ENCODE measurements at regions not wholly inside any gene's neighbourhood (a gene's known extent, or its start where the extent isn't known, plus 50 kb on each side); places are given as distances from the start of the nearest gene placed in this dataset.
"Not testable (repeated sequence)": the region's sequence is repeated elsewhere in the genome, so short reads cannot be mapped to it uniquely, and the experiment has no call there.

DNA sequence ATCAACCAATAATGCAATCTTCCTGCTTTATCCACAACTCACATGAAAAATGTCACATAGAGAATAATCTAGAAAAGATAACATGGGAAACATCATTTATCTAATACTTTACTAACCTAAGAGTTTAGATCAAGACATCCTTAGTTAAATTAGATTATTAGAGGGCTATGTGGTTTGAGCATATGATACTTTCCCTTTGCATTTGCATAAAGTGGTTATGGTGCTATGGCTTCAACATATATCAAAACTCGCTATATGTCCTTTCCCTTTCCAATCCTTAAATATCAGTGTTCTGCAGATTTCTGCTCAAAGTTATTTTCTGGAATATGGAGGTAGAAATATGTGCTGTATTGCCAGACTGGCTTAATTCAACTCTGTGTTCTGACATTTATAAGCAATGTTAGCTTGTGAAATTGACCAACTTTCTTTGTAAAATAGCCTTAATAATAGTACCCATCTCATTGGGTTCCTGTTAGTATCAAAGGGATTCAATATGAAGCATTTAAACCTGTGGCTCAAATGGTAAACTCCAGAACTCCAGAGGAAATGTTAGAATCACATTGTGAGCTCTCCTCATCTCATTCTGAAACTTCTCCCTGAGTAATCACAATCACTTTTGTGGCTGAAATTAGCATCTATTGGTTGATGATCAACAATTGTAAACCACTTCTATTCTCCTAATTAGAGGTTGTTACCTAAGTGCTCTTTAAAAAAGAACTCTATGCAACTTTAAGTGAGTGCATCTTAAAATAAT, 1089.9 kb upstream of the SLC39A10 start:
- no peak for DNase-seq

DNA sequence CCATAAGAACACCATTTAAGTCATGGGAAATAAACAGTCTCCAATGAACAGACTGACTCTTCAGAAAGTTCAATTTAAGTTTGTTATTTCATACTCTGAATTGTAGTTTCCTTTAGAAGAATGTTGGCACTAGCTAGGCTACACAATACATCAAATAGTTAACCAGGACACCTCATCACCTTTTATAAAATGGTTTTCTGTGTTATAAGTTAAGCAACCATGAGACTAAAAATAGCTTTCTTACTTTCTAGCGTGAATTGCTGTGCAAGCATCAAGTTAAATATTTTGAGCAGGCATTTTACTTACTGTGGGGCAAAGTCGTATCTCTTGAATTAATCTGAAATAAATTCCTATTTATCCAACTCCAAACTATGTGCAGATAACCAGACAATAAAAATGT, 1092.6 kb upstream of the SLC39A10 start:
- no peak for DNase-seq

DNA sequence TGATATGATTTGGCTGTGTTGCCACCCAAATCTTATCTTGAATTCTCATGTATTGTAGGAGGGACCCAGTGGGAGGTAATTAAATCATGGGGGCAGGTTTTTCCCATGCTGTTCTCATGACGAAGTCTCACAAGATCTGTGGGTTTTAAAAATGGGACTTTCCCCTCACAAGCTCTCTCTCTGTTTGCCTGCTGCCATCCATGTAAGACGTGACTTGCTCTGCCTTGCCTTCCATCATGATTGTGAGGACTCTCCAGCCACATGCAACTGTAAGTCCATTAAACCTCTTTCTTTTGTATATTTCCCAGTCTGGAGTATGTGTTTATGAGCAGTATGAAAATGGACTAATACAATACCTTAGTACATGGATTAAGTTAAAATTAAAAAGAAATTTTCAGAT, 1094.7 kb upstream of the SLC39A10 start:
- no peak for DNase-seq

DNA sequence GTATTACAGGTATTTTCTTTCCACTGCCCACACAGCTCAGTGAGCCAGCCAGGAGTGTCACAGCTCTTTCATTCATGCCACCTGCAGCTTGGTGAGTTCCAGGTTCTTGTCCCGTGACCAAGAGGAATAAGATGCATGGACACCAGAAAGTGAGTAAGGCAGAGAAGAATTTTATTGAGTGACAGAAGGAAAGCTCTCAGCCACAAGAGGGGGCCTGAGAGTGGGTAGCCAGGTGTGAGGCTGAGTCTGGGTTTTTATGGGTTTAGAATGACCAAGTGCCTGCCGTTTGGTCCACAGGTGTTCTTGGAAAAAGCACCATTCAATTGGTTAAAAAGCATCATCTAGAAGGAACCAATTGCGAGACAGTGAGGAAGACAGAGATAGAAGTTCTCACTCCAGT, 1097.1 kb upstream of the SLC39A10 start:
- DNase-seq: no peak

DNA sequence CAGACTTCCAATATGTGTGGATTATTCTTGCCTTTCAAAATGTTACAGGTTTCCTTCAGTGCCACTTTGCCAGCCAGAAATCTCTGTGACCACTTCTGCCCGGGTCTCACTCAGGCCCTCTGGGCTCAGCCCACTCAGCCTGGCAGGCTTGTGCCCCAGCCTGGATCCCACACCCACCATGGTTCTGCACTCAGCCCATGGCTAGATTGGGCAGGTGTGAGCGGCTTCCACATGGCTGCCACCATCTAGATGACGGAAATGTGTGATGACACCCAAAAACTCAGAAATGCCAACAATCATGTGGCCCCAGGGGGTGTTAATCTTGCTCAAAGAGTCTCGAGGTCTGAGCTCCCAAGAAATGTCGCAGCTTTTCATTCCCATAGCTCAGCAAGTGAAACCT, 1097.5 kb upstream of the SLC39A10 start:
- no peak for DNase-seq

DNA sequence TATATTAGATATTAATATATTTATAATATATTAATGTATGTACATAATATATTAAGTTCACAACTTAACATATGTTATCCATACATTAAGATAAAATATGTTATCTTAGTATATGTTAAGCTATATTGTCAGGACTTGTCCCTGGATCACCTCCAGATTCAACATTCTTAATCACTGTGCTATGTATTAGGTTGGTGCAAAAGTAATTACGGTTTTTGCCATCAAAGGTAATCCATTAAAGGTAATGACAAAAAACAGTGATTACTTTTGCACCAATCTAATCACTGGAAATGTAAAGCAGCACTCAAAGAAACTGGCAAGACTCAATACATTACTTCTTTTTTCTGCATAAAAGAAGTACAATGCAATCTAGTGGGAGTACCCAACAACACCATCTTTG, 1099.0 kb upstream of the SLC39A10 start:
- no peak for DNase-seq

DNA sequence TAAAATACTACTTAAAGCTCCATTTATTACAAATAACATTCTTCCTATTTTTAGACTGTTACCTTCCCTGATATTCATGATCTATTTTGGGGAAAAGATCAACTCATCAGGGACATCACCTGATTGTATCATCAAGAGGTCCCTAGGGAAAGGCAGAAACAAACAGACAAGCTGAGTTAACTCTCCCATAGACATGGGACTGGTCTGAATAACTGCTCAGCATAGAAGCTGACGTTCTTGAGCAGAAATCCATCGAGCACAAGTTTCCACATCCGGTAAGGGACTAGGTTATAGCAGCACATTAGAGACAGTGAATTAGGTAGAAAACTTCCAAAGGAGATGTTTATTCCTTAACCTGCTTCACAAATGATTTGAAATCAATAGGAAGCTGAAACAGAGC, 1100.4 kb upstream of the SLC39A10 start:
- DNase-seq: no peak

DNA sequence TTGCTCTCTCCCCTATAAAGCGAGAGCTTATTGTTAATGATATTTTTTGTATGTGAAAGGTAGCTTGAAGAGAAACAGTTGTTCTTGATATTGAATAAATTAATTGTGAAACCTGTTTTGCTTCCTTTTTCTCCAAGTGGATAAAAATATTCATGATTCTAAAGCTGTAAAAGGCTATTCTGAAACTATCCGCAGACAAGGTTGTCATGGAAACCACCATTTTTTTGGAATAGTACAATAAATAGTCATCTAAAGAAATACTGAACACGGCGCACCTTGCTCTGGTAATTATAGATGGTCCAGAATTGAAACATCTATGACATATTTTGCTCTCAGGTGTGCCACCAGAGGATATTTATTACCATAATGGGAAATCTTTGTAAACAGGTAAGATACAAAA, 1103.0 kb upstream of the SLC39A10 start:
- no peak for DNase-seq

DNA sequence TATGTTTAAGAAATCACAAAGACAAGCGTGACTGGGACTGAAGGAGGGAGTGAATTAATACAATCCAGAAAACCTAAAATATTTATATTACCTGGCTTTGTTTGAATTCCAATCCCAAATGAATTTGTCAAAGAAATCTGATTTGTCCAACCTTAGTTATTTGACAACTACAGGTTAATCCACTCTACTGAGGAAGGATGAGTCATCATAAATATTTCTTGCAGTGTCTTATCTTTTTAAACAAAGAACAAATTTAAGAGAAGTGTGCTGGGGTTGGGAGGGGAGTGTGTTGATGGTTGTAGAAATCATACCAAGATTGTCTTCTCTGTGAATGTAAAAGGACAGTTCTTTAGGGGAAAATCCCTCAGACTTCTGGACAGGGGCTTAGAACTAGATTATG, 1106.3 kb upstream of the SLC39A10 start:
- no peak for DNase-seq

DNA sequence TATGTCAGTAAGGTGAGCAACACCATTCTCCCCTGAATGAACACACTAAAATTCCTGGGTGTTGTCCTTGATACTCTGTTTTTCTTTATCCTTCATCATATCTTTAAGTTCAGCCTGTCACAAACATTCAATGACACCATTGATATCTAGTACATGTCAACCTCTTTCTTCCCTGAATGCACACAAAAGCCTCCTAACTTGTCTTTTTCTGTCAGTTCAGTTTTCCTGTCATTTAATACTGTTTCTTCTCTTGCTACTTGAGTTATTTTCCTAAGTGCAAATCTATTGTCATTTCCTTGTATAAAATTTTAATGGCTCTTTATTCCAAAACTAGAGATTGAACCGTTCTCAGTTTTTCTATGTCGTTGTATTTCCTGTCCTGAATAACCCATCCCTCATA, 1107.6 kb upstream of the SLC39A10 start:
- no peak for DNase-seq

DNA sequence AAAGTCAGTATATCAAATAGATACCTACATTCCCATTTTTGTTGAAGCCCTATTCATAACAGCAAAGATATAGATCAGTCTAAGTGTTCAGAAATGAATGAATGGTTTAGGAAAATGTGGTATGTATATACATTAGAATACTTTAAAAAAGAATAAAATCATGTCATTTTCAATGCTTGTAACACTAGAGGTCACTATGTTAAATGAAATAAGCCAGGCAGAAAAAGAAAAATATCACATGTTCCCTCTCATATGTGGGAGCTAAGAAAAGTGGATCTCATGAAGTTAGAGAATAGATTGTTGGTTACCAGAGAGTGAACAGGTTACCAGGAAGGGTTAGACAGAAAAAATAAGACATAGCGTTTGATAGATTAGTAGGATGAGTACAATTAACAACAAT, 1111.0 kb upstream of the SLC39A10 start:
- DNase-seq: peak in 1 of 2 experiments; percentile 6

DNA sequence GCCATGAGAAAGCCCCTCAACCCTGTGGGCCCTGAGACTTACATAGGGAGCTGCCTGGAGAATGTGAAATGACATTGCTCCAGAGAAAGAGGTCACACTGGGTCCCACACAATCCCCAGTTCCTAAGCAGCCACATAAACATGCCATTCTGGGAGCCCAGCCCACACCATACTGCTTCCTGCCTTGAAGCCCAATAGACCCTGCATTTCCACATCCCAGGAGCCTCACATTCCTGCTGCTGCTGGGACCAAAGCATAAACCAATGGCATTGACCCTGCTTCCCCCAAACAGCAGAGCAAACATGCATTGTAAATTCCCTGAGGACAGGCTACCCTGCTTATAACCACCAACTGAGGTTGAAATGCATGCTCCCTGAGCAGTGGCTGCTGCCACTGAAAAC, 1117.6 kb upstream of the SLC39A10 start:
- no peak for DNase-seq

DNA sequence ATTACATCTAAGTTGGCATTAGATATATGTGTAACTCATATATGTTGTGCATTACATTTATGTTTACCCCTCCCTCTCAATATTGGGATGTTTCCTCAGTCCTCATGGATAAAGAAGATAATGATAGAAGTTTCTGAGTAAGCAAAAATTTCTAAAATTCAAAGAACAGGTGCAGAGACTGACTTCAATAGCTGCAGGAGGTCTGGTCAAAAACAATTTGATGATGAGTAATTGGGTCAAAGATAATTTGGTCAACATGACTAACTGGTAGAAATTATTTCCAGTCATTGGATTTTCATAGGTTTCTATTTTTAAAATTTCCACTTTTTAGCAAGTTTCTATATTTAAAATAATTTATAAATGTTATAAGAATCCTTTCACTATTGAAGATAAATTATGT, 1130.9 kb upstream of the SLC39A10 start:
- no peak for DNase-seq

DNA sequence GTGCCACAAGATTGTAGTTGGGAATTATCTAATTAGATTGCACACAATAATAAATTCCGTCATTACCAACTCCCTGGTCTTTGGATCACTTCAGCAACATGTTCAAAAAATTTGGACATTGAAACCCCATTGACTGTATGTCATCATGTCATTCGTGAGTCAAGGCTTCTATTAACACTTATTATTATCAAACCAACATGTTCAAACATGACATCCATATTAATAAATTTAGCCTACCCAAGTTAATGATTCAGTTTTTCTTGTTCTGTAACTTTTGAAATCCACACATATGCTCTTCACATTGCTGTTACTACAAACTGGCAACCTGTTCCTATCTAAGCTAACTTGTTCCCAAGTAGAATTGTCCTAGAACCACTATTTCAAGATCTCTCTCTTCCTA, 1142.7 kb upstream of the SLC39A10 start:
- DNase-seq: no peak

DNA sequence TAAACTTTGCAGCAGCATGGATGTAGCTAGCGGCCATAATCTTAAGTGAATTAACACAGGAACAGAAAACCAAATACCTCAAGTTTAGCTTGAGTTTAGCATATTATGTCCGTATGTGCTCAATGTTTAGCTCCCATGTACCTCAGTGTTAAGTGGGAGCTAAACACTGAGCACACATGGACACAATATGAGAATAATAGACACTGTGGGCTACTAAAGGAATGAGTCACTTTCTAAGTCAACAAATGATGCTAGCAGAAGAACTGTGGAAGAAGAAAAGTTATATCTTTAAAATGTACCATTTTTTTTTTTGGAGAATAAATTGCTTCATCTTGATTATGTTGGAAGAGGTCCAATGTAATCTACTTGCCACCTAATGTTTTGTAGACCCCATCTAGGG, 1146.0 kb upstream of the SLC39A10 start:
- not testable (repeated sequence) for DNase-seq

DNA sequence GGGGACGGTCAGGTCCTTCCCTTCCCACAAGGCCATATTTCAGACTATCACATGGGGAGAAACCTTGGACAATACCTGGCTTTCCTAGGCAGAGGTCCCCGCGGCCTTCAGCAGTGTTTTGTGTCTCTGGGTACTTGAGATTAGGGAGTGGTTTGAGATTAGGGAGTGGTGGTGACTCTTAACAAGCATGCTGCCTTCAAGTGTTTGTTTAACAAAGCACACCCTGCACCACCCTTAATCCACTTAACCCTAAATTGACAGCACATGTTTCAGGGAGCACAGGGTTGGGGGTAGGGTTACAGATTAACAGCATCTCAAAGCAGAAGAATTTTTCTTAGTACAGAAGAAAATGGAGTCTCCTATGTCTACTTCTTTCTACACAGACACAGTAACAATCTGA, 1152.2 kb upstream of the SLC39A10 start:
- not testable (repeated sequence) for DNase-seq

DNA sequence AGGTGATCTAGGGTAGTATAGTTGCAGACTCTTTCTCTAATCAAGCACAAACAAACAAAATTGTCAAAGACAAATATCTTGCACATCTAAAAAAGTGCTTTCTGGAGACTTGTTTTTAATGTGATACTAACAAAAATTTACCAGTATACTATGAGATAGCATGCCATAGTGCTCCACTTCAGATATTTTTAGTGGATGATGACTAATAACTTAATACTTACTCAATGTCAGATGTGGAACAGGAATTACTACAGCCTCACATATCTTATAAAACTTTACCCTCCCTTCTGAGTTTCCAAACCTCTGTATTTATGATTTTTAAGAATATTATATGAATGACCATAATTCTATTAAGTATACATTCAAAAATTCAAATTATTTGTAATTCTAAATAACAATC, 1162.0 kb upstream of the SLC39A10 start:
- no peak for DNase-seq

DNA sequence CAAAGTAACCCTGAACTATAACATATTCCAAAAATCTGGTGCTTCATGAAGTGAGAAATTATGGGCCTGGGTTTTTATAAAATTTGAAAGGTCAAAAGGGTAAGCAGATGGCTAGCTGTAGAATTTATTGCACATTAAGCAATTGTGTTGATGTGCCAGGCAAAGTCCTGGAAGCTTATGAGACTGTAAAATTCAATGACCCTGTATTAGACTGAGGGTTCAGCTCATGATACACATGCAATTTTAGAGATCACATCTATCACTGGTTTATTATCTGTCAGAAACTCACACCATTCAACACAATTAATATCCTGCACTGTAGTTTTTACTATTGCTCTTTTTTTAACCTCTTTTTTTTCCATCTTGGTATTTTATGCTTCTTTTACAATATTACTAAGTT, 1162.6 kb upstream of the SLC39A10 start:
- no peak for DNase-seq

DNA sequence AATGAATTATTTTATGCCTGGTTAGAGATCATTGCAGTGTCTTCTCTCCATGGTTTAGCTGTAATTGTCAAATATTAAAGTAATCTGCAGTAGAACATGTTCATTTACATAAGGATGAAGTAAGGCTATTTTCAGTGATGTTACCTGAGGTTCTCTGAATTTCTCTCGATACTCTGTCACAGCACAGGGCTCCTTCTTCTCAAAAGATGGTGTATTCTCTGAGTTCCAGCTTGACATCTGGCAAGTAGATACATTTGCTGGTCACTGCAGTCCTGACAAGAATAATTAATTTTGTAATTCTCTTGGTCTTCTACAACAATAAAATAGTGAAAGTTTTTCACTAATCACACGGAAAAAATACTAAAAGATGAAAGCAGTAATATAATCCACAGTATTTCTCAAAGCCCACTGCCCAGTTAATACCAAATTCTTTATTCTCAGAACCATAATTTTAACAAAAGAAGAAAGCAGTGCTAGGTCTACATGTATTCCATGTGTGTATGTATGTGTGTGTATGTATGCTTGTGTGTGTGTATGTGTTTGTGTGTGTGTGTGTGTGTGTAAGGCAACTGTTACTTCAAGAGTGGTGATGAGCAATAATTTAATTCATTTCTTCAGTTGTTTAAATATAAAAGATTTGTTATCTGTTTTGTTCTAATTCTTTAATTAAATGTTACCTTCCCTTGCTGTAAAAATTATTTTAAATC, 1165.5 kb upstream of the SLC39A10 start:
- no peak for DNase-seq

DNA sequence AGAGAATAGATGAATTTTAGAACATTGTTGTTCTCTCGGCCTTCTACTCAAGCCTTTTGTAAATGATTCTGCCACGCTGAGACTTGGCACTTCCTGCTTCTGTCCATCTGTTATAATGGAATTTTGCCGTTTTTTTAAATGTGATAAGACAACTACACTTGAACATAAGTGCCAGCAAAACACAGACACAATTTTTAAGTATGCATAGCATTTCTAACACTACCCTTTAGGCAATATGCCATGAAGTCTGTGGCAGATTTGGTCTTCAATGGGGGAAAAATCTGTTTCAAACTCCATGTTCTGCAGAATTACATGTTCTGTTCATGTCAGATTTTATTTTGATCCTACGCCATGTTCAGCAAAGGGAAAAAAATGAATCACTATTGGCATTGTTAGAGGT, 1170.7 kb upstream of the SLC39A10 start:
- DNase-seq: no peak

DNA sequence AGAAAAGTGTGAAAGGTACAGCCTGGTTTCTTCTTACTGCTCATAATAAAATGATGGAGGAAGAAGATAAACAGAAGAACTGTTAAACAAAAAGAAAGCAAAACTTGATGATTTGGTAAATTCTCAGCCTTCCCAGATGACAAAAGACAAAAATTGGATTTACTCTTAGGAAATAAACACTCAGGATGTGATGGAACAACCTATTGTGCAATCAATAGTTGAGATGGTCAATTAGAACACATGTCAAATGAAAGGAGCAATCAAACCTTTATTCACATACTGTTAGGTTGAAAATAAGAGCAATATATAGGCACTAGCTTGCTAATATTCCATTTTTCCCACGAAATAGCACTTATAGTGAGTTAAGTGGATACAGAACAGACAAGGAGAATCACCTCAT, 1174.0 kb upstream of the SLC39A10 start:
- no peak for DNase-seq

DNA sequence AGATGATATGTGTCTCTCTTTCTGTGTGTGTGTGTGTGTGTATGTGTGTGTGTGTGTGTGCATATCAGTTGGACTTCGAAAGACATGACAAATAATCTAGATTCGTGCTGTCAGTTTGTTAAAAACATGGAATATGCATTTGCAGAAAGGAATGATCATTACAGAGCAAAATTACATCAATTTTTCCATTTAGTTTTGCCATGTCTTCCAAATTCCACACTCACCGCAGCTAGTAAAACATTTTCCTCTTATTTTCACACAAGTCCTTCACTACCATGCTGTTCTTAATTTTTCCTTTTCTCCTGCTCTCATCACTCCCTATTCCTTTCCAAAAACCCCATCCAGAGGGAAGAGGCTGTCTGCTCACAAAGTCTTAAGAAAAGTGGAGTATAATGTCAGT, 1191.4 kb upstream of the SLC39A10 start:
- no peak for DNase-seq

DNA sequence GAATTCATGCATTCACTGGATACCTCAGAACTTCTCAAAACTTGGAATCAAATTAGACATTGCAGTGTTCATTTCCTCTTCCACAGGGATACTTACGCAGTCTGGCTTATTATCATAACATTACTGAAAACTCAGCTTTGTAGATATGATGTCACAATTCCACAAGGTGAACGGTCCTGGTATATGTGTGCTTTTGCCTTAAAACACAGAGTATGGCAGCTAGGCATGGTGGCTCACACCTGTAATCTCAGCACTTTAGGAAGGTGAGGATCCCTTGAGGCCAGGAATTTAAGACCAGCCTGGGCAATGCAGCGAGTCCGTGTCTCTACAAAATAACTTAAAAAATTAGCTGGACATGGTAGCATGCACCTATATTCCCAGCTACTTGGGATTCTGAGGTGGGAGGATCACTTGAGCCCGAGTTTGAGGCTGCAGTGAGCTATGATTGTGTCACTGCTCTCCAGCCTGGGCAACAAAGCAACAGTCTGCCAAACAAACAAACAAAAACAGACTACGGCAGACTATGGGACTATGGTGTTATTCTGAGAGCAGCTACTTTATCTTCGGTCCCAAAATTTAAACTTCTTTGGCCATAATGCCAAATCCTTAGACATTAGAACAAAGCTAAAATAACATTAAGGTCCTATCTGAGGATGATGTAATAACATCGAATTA, 1191.9 kb upstream of the SLC39A10 start:
- DNase-seq: no peak

DNA sequence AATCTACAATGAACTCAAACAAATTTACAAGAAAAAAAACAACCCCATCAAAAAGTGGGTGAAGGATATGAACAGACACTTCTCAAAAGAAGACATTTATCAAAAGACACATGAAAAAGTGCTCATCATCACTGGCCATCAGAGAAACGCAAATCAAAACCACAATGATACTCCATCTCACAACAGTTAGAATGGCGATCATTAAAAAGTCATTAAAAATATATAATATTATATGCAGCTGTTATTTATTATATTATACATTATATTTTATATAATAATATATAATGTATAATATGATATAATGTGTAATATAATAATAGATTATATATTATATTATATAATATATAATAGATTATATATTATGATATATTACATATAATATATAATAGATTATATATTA, 1194.1 kb upstream of the SLC39A10 start:
- DNase-seq: not testable (repeated sequence)

Data from SHP77 (cell line).